H1 (cell line): ENCODE measurements at regions not wholly inside any gene's neighbourhood (a gene's known extent, or its start where the extent isn't known, plus 50 kb on each side); places are given as distances from the start of the nearest gene placed in this dataset.

Source experiments
- CTBP2 ChIP-seq: IDR thresholded peaks from 2 replicates; pipeline ENCODE4 v1.7.0; 2011; ENCODE audit warnings: borderline replicate concordance, mild to moderate bottlenecking, moderate library complexity, mixed read lengths, low read length; ENCODE audit not compliant: insufficient read depth, insufficient read length
- KDM5A ChIP-seq: fragments of 200-600 bp; IDR thresholded peaks from 2 replicates; pipeline ENCODE4 v1.7.1; 2012; ENCODE audit warnings: mild to moderate bottlenecking, low read length, inconsistent platforms, mixed read lengths
- SIN3A ChIP-seq, 2 experiments: IDR thresholded peaks in 1 of 2; conservative IDR thresholded peaks in 1 of 2; 2 replicates each; pipeline ENCODE4 v1.6.1; 2011 to 2012; ENCODE audit warnings: low read length in 2 of 2, improper control_type of control experiment in 1 of 2, low read depth in 1 of 2, mild to moderate bottlenecking in 1 of 2

GRCh38 chr21:29230551-29231261 lies 68.0 kb upstream of the BACH1 start (continued):
- no peak for TF ChIP-seq CTBP2
- TF ChIP-seq SIN3A (conservative IDR thresholded peaks at IDR 0.05 in 1 of 2, IDR thresholded peaks at IDR 0.05 in 1 of 2; ENCODE audit: low read depth in 1 of 2, low read length in 2 of 2): no peak
- TF ChIP-seq KDM5A: no peak
